Hematopoietic multipotent progenitor cell treated with erythropoietin and hydrocortisone succinate and interleukin-3 and kit ligand, for 8 days (in vitro differentiated cells): ENCODE measurements at regions not wholly inside any gene's neighbourhood (a gene's known extent, or its start where the extent isn't known, plus 50 kb on each side); places are given as distances from the start of the nearest gene placed in this dataset.

ENCODE experiments used
- DNase-seq: peaks from one replicate; pipeline ENCODE4 v3.0.0-alpha.2; 2015

- DNase-seq: no peak
Observed at GRCh38 chr7:42348631-42349030, 111.6 kb upstream of the GLI3 start.

DNA sequence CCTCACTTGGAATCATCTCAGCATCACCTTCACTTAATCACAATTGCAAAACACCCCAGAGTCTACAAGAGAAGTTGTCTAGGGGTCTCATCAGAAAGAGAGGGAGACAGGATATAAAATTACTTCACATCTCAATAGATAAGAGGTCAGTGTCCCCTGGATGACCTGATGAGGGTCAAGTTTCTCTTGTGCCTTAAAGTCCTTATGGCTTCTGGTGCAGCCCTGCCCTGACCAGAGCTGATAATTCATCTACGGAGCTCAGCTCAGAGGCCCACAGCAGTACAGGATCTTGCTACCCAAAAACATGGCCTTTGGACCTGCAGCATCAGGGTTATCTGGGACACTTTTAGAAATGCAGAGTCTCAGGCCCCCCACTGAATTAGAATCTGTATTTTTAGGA is 111.1 kb upstream of the GLI3 start:
- DNase-seq: no peak

GRCh38 chr7:42347616-42348015 is 110.6 kb upstream of the GLI3 start:
- DNase-seq: no peak

DNA sequence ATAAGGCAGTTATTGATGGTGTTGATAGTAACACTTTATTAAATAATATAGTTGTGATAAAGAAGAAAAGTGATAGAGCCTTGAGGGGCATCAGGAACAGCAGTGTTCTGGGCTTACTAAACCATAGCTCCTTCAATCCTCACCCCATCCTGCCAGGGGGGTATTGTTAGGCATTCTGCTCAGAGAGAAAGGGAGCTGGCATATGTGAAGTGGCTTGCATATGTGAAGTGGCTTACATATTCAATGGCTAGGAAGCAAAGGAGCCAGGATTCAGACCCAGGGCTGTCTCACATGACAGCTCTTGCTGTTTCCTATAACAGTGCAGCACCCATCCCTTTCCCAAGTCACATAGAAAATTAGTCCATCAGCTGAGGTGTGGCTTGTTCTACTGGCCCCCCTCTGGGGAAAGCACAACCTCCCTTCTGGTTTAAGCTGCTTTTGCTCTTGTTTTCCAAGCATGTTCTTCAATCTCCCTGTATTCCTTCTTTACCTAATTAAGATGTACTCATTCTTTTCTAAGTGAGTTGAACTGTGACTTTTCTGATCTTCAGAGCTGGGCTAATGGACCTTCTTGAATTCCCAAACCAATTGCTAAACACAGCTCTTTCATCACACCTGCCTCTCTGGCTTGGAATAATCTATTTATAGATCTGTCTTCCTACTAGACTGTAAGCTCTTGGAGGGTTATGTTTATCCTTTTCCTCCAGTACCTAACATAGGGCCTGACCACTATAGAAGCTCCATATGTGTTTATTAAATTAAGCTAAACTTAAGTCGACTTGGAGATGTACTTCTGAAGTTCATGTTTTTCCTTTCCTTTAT is 108.7 kb upstream of the GLI3 start:
- no peak for DNase-seq

DNA sequence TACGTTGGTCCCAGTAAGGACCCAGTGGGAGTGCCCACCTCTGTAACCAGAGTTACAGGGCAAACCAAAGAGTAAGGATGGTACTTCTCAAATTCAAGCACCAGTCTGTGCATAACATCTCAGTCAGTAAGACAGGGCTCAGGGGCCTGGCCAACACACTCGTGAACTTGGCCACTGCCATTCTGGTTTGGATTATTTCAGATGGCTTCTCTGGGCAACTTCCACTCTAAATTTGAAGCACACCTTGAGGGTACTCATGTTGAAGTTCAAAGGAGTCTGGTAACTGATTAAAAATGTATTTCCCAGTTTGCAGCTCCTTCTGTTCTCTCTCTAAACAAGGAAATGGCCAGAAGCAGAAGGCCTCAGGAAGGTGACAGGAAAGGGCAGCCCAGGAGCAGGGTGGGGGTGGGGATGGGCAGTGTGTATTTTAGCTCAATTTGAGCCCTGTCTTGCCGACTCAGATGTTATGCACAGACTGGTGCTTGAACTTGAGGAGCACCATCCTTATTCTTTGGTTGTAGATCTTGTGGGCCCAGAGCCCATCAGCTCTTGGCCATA is 107.3 kb upstream of the GLI3 start:
- DNase-seq: no peak

DNA sequence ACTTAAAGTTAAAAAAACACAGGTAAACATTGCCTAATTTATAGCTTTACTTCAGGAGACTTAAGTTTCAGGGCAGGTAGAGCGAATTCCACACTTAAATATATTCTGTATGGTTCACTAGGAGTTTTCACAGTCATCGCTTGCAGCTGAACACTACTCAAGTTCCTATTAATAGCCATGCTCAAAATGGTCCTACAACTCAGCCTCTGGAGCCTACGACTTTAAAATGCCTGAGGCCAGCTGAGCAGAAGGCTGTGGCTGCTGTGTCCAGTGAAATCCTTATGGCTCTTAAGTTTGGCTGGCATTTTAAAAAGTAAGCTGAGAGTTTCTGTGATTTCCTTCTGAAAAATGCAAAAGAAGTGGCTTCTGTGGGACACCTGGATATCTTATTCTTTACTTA is 105.4 kb upstream of the GLI3 start:
- no peak for DNase-seq

- DNase-seq: no peak
Observed at GRCh38 chr7:42340436-42340835, 103.4 kb upstream of the GLI3 start.

- DNase-seq: no peak
Observed at GRCh38 chr7:42338916-42339540, 102.0 kb upstream of the GLI3 start.

GRCh38 chr7:42338231-42338915 is 101.4 kb upstream of the GLI3 start:
- no peak for DNase-seq

DNA sequence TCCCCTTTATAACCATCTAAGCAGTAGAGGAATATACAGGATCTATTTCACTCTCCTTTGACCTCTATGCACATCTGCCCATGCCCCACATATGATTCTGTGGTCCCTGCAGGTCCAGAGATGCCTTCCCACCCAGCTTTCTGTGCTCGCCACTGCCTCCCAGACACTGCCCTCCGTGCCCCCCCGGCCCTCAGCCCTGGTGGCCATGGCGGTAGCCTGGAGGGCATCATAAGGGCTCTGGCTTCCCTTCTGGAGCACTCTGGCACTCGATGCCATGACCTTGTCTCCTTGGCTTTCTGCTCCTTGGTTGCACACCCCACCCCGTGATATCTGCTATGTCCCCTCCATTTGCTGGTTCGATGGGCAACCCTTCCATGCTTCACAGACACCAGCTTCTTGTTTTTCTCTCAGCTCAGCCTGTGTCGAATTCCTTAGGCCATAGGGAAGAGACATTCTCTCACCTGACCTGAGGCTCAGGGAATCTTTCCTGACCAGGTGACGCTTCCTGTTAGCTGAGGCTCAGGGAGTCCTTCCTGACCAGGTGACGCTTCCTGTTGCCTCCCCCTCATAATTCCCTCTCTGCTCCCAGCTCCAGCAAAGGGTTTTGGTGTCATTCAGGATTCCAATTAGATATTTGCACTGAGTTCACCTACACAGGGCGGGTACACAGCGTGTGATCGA is 100.4 kb upstream of the GLI3 start:
- no peak for DNase-seq

DNA sequence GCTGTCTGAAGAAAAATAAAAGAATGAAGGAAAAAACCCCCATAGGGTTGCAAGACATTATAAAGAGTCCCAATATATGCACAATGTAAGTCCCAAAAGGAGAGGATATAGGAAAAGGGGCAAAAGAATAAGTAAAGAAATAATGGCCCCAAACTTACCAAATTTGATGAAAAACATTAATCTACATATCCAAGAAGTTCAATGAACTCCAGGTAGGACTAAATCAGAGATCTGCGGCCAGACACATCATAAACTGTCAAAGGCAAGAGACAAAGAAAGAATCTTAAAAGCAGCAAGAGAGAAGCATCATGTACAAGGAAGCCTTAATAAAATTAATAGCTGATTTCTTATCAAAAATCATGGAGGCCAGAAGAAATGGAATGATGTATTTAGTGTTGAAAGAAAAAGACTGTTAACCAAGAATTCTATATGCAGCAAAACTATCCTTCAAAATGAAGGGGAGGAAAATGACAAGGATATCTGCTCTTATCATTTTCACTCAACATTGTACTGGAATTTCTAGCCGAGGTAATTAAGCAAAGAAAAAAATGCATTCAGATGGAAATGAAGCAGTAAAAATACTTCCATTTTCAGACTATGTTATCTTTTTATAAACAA is 95.7 kb upstream of the GLI3 start:
- DNase-seq: no peak

- no peak for DNase-seq
Observed at GRCh38 chr7:42319631-42320030, 82.6 kb upstream of the GLI3 start.

DNA sequence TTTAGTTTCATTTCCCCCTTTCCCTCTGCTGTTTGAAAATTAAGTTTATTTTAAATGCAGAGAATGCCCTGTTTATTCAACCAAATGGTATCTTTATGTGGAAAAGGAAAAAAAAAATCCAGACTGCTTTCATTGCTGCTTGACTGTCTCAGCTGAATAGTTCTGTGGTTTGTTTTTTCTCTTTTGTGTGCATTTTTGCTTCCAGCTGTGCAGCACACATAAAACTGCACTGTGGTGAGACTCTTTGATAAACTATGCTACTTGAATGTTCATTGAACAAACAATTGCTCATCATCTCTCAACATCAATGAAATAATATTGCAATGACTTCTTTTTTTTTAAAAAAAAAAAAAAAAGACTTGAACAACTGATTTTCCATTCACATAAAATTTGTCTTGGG is 78.6 kb upstream of the GLI3 start:
- DNase-seq: no peak

DNA sequence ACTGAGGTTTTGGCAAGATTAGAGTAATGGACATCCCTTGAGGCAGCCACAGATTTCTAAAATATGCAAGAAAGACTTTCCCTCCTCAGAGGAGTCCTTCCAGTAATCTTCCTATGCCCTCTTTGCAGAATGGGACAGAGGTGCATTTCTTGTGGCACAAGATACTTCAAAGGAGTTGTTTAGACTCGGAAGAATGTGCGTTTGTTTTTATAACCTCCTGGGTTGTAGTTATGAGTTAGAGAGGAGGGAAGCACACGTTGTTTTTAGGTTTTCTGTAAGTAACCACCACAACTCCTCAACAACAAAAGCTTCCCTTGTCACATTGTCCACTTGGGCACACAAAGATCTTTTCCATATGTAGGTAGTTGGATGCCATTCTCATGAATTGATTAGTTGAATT is 78.1 kb upstream of the GLI3 start:
- no peak for DNase-seq

DNA sequence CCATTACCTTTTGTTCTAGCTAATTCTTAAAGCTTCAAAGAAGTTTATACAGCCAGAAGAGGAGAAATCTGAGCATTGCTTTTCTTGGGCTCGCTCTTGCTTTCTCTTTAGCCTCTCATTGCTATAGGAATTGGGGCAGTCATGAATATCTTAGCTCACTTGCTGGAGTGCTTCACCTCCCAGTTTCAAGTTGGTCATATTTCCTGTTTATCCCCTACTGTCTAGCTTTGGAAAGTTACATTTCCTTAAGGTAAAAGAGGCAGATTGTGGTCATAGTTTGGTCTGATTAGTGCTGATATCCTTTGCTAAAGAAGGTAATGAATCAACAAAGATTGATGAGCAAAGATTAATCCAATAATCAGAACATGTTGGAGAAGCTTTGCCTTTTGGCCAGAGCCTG is 77.7 kb upstream of the GLI3 start:
- no peak for DNase-seq

- DNase-seq: no peak
Observed at GRCh38 chr7:42311195-42311594, 74.2 kb upstream of the GLI3 start.

GRCh38 chr7:42292991-42293521 is 56.0 kb upstream of the GLI3 start:
- no peak for DNase-seq

GRCh38 chr7:42289473-42289872 is 52.5 kb upstream of the GLI3 start:
- DNase-seq: no peak
